Neural crest cell (in vitro differentiated cells): ENCODE measurements at regions not wholly inside any gene's neighbourhood (a gene's known extent, or its start where the extent isn't known, plus 50 kb on each side); places are given as distances from the start of the nearest gene placed in this dataset.

ENCODE experiments used
- DNase-seq: peaks from one replicate; pipeline ENCODE4 v3.0.0; 2021; ENCODE audit warnings: low read depth, mixed read lengths, low spot score
- H3K27ac Mint-ChIP-seq: one replicate; pipeline ENCODE4 v1.8.0; 2021; ENCODE audit warnings: mild to moderate bottlenecking, mixed read lengths; ENCODE audit not compliant: unreplicated experiment
- H3K27me3 Mint-ChIP-seq: 2 replicates; pipeline ENCODE4 v1.8.0; 2021; ENCODE audit warnings: low read depth, mild to moderate bottlenecking, mixed read lengths
- H3K36me3 Mint-ChIP-seq: 2 replicates; pipeline ENCODE4 v1.8.0; 2021; ENCODE audit warnings: low read depth, mild to moderate bottlenecking, mixed read lengths
- H3K4me1 Mint-ChIP-seq: 2 replicates; pipeline ENCODE4 v1.8.0; 2021; ENCODE audit warnings: mixed read lengths
- H3K4me3 Mint-ChIP-seq: one replicate; pipeline ENCODE4 v1.8.0; 2021; ENCODE audit warnings: mild to moderate bottlenecking, mixed read lengths
- H3K9me3 Mint-ChIP-seq: 2 replicates; pipeline ENCODE4 v1.8.0; 2021; ENCODE audit warnings: mixed read lengths
- CTCF ChIP-seq: fragments of 200-600 bp; sonication (generic); conservative IDR thresholded peaks from 2 replicates; pipeline ENCODE4 v1.5.0; 2021; ENCODE audit warnings: antibody characterized with exemption, mild to moderate bottlenecking

- no peak for TF ChIP-seq CTCF
- no peaks in the 10 kb centered on the region for H3K4me1 Mint-ChIP-seq
Observed at GRCh38 chr2:142681952-142682351, 195.5 kb upstream of the KYNU start.

GRCh38 chr2:142678164-142678563 lies 199.3 kb upstream of the KYNU start:
- Mint-ChIP-seq H3K4me3 (no peak overlapping the region), H3K27me3 (no peaks in the 10 kb centered on the region), H3K27ac (no peak overlapping the region), H3K4me1 (no peaks in the 10 kb centered on the region), H3K9me3 (no peaks in the 10 kb centered on the region), H3K36me3 (no peaks in the 10 kb centered on the region)
- TF ChIP-seq CTCF, result no peak
- DNase-seq, result no peak

More at GRCh38 chr2:142681952-142682351, 195.5 kb upstream of the KYNU start:
- H3K9me3 Mint-ChIP-seq, result no peaks in the 10 kb centered on the region
- H3K36me3 Mint-ChIP-seq, result no peaks in the 10 kb centered on the region
- no peaks in the 10 kb centered on the region for H3K27me3 Mint-ChIP-seq
- no peak for DNase-seq
- no peak overlapping the region for H3K27ac Mint-ChIP-seq
- H3K4me3 Mint-ChIP-seq, result no peak overlapping the region

- Mint-ChIP-seq H3K36me3 (no peaks in the 10 kb centered on the region), H3K4me1 (no peaks in the 10 kb centered on the region), H3K27ac (no peak overlapping the region), H3K9me3 (no peaks in the 10 kb centered on the region), H3K4me3 (no peak overlapping the region), H3K27me3 (no peaks in the 10 kb centered on the region)
- TF ChIP-seq CTCF, result no peak
- no peak for DNase-seq
Observed at GRCh38 chr2:142675398-142675797, 202.1 kb upstream of the KYNU start.

GRCh38 chr2:142673836-142674235 lies 203.6 kb upstream of the KYNU start:
- no peak for DNase-seq
- H3K36me3 Mint-ChIP-seq, result no peaks in the 10 kb centered on the region
- TF ChIP-seq CTCF, result no peak
- no peaks in the 10 kb centered on the region for H3K27me3 Mint-ChIP-seq
- no peak overlapping the region for H3K27ac Mint-ChIP-seq
- no peaks in the 10 kb centered on the region for H3K9me3 Mint-ChIP-seq
- no peaks in the 10 kb centered on the region for H3K4me1 Mint-ChIP-seq
- H3K4me3 Mint-ChIP-seq, result no peak overlapping the region

- TF ChIP-seq CTCF, result no peak
- Mint-ChIP-seq H3K36me3 (no peaks in the 10 kb centered on the region), H3K4me1 (no peaks in the 10 kb centered on the region), H3K9me3 (no peaks in the 10 kb centered on the region), H3K27ac (no peak overlapping the region), H3K27me3 (no peaks in the 10 kb centered on the region), H3K4me3 (no peak overlapping the region)
- DNase-seq, result no peak
Observed at GRCh38 chr2:142672698-142673097, 204.8 kb upstream of the KYNU start.

DNA sequence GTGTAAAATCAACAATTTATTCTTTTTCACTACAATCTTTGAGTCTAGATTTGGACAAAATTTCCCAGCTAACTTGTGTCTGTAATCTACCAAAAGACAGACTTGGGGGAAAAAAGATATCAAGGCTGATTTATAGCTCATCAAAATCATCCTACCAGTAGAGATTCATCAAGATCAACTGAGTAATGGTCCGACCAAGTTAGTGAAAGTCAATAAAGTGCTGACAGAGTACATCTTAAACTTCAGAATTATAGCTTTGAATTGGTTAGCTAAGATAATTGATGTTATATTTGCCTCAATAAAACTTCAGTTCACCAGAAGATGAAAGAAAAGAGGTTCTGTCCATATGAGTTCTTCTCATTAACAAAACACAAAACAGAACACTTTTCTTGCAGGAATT lies 207.1 kb upstream of the KYNU start:
- Mint-ChIP-seq H3K4me3 (no peak overlapping the region), H3K4me1 (no peaks in the 10 kb centered on the region), H3K27me3 (no peaks in the 10 kb centered on the region), H3K9me3 (no peaks in the 10 kb centered on the region), H3K36me3 (no peaks in the 10 kb centered on the region), H3K27ac (no peak overlapping the region)
- no peak for TF ChIP-seq CTCF
- DNase-seq, result no peak
